NOMO-1 (cell line): ENCODE measurements at regions not wholly inside any gene's neighbourhood (a gene's known extent, or its start where the extent isn't known, plus 50 kb on each side); places are given as distances from the start of the nearest gene placed in this dataset.

Experiments used
- DNase-seq, 2 experiments: peaks; one replicate each; lab custom pipeline; 2025; ENCODE audit not compliant: unreplicated experiment in 2 of 2; lab: John Stamatoyannopoulos, UW

GRCh38 chr20:22004946-22005345 lies 299.5 kb downstream of the PAX1 start:
- no peak for DNase-seq

GRCh38 chr20:22003680-22004079 lies 298.2 kb downstream of the PAX1 start:
- no peak for DNase-seq

GRCh38 chr20:22001886-22002285 lies 296.4 kb downstream of the PAX1 start:
- DNase-seq = no peak

- DNase-seq = no peak
Measured at GRCh38 chr20:21995461-21995860, 290.0 kb downstream of the PAX1 start.

- DNase-seq = no peak
Measured at GRCh38 chr20:21994203-21994602, 288.7 kb downstream of the PAX1 start.

- DNase-seq = no peak
Measured at GRCh38 chr20:21982559-21982958, 277.1 kb downstream of the PAX1 start.

- DNase-seq = no peak
Measured at GRCh38 chr20:21981597-21982344, 276.3 kb downstream of the PAX1 start.

GRCh38 chr20:21981179-21981578 lies 275.7 kb downstream of the PAX1 start:
- DNase-seq = no peak

- DNase-seq = no peak
Measured at GRCh38 chr20:21971436-21971835, 266.0 kb downstream of the PAX1 start.

- no peak for DNase-seq
Measured at GRCh38 chr20:21968486-21968885, 263.0 kb downstream of the PAX1 start.

- no peak for DNase-seq
Measured at GRCh38 chr20:21967481-21967880, 262.0 kb downstream of the PAX1 start.

- no peak for DNase-seq
Measured at GRCh38 chr20:21956591-21956990, 251.1 kb downstream of the PAX1 start.

- no peak for DNase-seq
Measured at GRCh38 chr20:21947406-21947805, 241.9 kb downstream of the PAX1 start.

- no peak for DNase-seq
Measured at GRCh38 chr20:21944227-21944626, 238.8 kb downstream of the PAX1 start.

GRCh38 chr20:21941941-21942805 lies 236.7 kb downstream of the PAX1 start:
- no peak for DNase-seq

GRCh38 chr20:21936720-21937380 lies 231.4 kb downstream of the PAX1 start:
- DNase-seq = no peak

- DNase-seq = no peak
Measured at GRCh38 chr20:21936261-21936660, 230.8 kb downstream of the PAX1 start.

GRCh38 chr20:21933526-21933925 lies 228.1 kb downstream of the PAX1 start:
- no peak for DNase-seq

- DNase-seq = no peak
Measured at GRCh38 chr20:21921251-21921650, 215.8 kb downstream of the PAX1 start.

- no peak for DNase-seq
Measured at GRCh38 chr20:21920211-21920610, 214.7 kb downstream of the PAX1 start.

- no peak for DNase-seq
Measured at GRCh38 chr20:21918398-21918797, 212.9 kb downstream of the PAX1 start.
